ENCODE measurements at regions not wholly inside any gene's neighbourhood (a gene's known extent, or its start where the extent isn't known, plus 50 kb on each side); places are given as distances from the start of the nearest gene placed in this dataset.

DNA sequence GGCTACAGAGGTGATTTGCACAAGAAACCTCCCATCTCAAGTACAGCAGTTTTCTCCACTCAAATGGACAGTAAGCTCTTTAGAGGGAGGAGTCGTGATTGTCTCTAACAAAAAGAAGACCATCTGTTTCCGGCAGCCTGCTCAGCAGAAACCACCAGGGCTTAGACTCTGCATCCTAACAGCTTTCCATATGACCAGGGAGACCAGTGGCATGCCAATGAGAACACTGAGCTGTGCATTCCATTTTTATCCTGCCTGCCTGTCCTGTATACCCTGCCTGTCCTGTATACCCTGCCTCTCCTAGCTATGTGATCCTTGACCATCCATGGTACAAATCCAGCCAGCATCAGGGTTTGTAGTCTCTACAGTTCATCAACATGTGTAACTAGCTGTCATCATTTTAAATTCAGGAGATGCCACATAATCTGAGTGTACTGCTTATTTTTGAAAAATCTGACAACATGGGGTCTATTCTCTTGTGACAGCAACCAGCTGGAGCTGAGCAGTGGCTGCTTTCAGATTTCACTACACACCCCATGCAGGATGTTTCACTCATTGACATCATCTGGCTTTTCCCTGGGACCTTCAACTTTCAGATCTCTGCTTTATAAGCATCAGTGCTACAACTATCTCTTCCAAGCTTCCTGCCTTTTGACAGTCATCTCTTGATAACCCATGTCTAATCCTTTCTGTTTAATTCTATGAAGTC lies 50.5 kb upstream of the POU2AF2 start:
- TF ChIP-seq, protein P1, sequence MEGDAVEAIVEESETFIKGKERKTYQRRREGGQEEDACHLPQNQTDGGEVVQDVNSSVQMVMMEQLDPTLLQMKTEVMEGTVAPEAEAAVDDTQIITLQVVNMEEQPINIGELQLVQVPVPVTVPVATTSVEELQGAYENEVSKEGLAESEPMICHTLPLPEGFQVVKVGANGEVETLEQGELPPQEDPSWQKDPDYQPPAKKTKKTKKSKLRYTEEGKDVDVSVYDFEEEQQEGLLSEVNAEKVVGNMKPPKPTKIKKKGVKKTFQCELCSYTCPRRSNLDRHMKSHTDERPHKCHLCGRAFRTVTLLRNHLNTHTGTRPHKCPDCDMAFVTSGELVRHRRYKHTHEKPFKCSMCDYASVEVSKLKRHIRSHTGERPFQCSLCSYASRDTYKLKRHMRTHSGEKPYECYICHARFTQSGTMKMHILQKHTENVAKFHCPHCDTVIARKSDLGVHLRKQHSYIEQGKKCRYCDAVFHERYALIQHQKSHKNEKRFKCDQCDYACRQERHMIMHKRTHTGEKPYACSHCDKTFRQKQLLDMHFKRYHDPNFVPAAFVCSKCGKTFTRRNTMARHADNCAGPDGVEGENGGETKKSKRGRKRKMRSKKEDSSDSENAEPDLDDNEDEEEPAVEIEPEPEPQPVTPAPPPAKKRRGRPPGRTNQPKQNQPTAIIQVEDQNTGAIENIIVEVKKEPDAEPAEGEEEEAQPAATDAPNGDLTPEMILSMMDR (IDR thresholded peaks at IDR 0.05; ENCODE audit: control extremely low read depth, extremely low read depth), result no peak
- peak; percentile 84 to 94 (median 92) for DNase-seq

DNA sequence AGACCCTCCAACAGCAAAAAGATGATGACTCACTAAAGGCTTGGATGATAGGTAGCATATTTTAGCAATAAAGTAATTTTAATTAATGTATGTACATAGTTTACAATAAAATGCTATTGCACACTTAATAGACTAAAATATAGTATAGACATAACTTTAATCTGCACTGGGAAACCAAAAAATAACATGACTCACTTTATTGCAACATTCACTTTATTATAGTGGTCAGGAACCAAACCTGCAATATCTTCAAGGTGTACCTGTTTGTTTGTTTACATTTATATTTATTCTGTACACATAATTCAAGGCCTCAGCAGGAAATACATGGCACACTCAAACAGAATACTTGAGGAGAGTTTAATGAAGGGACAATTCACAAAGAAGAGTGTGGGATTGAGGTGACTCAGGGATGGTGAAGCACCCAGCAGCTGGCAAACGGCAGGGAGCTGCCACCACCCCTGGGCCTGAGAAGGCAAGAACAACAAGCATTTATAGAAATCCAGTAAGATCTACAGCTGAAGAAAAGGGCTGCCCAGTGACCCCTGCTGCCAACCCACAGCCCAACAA lies 51.5 kb upstream of the POU2AF2 start:
- DNase-seq, result no peak
- Histone ChIP-seq H3K36me3 (ENCODE audit: control insufficient read depth in 4 of 4, insufficient read depth in 4 of 4, low read length in 4 of 4) (no peaks in the 10 kb centered on the region), H3K4me3 (no peak overlapping the region), H3K4me1 (ENCODE audit: control insufficient read depth in 5 of 5, insufficient read depth in 5 of 5, low read length in 5 of 5) (peaks cover 0 to 34% (median 0%) of the 10 kb centered on the region in 5 donors), H3K27me3 (ENCODE audit: control insufficient read depth in 3 of 3, insufficient read depth in 3 of 3, low read length in 2 of 3) (no peaks in the 10 kb centered on the region), H3K9me3 (ENCODE audit: control insufficient read depth in 4 of 4, insufficient read depth in 3 of 4, low read length in 3 of 4) (peaks cover 0 to 5% (median 0%) of the 10 kb centered on the region in 4 donors), H3K27ac (ENCODE audit: low read depth in 1 of 2, low read length in 1 of 2) (no peak overlapping the region), H3K9ac (ENCODE audit: insufficient read depth in 1 of 2, low read length in 2 of 2) (no peak overlapping the region)
- TF ChIP-seq, protein P1 (IDR thresholded peaks at IDR 0.05; ENCODE audit: control extremely low read depth, extremely low read depth), result no peak
- WGBS, 2 donors, result 75 to 88% methylated on average over 1 of the region's 1 CpG
- ATAC-seq (ENCODE audit: insufficient read depth, low FRiP score), result no peak

More for the DNA sequence above, 50.5 kb upstream of the POU2AF2 start:
- peaks cover 0 to 27% (median 0%) of the 10 kb centered on the region in 5 donors for H3K4me1 ChIP-seq (ENCODE audit: control insufficient read depth in 5 of 5, insufficient read depth in 5 of 5, low read length in 5 of 5)
- H3K9me3 ChIP-seq (ENCODE audit: control insufficient read depth in 4 of 4, insufficient read depth in 3 of 4, low read length in 3 of 4), result peaks cover 0 to 5% (median 0%) of the 10 kb centered on the region in 4 donors
- H3K27me3 ChIP-seq (ENCODE audit: control insufficient read depth in 3 of 3, insufficient read depth in 3 of 3, low read length in 2 of 3), result no peaks in the 10 kb centered on the region
- H3K36me3 ChIP-seq (ENCODE audit: control insufficient read depth in 4 of 4, insufficient read depth in 4 of 4, low read length in 4 of 4), result no peaks in the 10 kb centered on the region
- WGBS, 2 donors, result 83 to 91% methylated on average over 2 of the region's 2 CpGs
- ATAC-seq (ENCODE audit: insufficient read depth, low FRiP score), result no peak
- H3K27ac ChIP-seq (ENCODE audit: low read depth in 1 of 2, low read length in 1 of 2), result no peak overlapping the region
- H3K4me3 ChIP-seq, result no peak overlapping the region
- no peak overlapping the region for H3K9ac ChIP-seq (ENCODE audit: insufficient read depth in 1 of 2, low read length in 2 of 2)

DNA sequence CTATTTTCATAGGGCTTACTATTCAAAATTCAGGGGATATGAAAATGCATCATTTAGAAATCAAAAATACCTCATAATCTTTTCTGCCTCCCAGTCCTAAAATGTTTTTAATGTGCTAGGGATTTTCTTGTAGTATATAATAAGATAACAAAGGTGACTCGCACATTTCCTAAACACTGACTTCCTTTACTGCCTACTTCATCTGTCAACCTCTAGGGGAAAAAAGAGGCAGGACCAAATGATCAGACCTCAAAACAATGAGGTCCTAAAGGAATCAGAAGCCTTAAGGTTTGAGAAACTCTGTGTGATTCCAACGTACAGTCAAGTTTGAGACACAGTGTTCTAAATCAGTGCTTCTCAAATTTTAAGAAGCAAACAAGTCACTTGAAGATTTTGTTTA lies 56.1 kb upstream of the POU2AF2 start:
- H3K9ac ChIP-seq (ENCODE audit: insufficient read depth in 1 of 2, low read length in 2 of 2), result no peak overlapping the region
- no peak overlapping the region for H3K4me3 ChIP-seq
- WGBS, 2 donors, result 68 to 70% methylated on average over 2 of the region's 2 CpGs
- no peaks in the 10 kb centered on the region for H3K27me3 ChIP-seq (ENCODE audit: control insufficient read depth in 3 of 3, insufficient read depth in 3 of 3, low read length in 2 of 3)
- ATAC-seq (ENCODE audit: insufficient read depth, low FRiP score) (no peak), DNase-seq (no peak)
- TF ChIP-seq, protein P1 (IDR thresholded peaks at IDR 0.05; ENCODE audit: control extremely low read depth, extremely low read depth), result no peak
- H3K36me3 ChIP-seq (ENCODE audit: control insufficient read depth in 4 of 4, insufficient read depth in 4 of 4, low read length in 4 of 4), result no peaks in the 10 kb centered on the region
- peaks cover 0 to 44% (median 5%) of the 10 kb centered on the region in 5 donors for H3K4me1 ChIP-seq (ENCODE audit: control insufficient read depth in 5 of 5, insufficient read depth in 5 of 5, low read length in 5 of 5)
- H3K9me3 ChIP-seq (ENCODE audit: control insufficient read depth in 4 of 4, insufficient read depth in 3 of 4, low read length in 3 of 4), result peaks cover 0 to 5% (median 0%) of the 10 kb centered on the region in 4 donors
- H3K27ac ChIP-seq (ENCODE audit: low read depth in 1 of 2, low read length in 1 of 2), result no peak overlapping the region
